ENCODE measurements at regions not wholly inside any gene's neighbourhood (a gene's known extent, or its start where the extent isn't known, plus 50 kb on each side); places are given as distances from the start of the nearest gene placed in this dataset.

DNA sequence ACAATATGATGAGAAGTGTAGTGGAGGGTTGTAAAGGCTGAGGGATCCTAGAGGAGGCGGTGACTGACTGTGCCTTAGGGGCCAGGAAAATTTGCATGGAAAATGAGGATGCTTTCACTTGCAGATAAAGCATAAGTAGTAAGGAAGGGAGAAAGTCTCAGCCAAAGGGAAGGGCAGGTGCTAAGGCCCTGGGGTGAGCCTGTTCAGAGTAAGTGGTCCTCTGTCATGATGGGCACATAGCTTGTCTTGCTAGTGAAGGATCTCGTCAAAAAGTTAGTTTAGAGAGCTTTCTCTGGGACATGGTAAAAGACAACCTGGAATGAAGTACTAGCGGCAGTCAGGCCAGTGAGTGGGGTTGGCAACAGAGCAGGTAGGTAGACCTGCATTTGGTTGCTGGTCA lies 75.4 kb upstream of the CPLX2 start:
- H4K20me1 ChIP-seq (ENCODE audit: insufficient read depth, low read length): no peaks in the 10 kb centered on the region
- H3K4me2 ChIP-seq (ENCODE audit: low read length): no peak overlapping the region
- no peak overlapping the region for H3K27ac ChIP-seq (ENCODE audit: low read depth, low read length)
- Mint-ChIP-seq H3K27ac (ENCODE audit: unreplicated experiment) (no peak overlapping the region), H3K27me3 (ENCODE audit: low read depth, unreplicated experiment) (peaks cover 43% of the 10 kb centered on the region), H3K9me3 (ENCODE audit: unreplicated experiment) (peaks cover 1% of the 10 kb centered on the region), H3K4me1 (ENCODE audit: low read depth, unreplicated experiment) (peaks cover 12% of the 10 kb centered on the region), H3K36me3 (ENCODE audit: low read depth, unreplicated experiment) (no peaks in the 10 kb centered on the region), H3K4me3 (ENCODE audit: unreplicated experiment) (peak overlapping the region; percentile 64)
- H3K79me2 ChIP-seq (ENCODE audit: insufficient read depth, low read length): no peaks in the 10 kb centered on the region
- no peak for FAIRE-seq
- TF ChIP-seq EZH2 (IDR thresholded peaks at IDR 0.05; ENCODE audit: insufficient read depth, low read length) (no peak), CTCF (IDR thresholded peaks at IDR 0.05; ENCODE audit: insufficient read depth, low read depth, low read length) (no peak)
- peaks cover 4% of the 10 kb centered on the region for H3K4me1 ChIP-seq (ENCODE audit: insufficient read depth, low read length)
- H3K9ac ChIP-seq (ENCODE audit: low read length): no peak overlapping the region
- H3K9me3 ChIP-seq (ENCODE audit: insufficient read depth, low read depth, low read length): no peaks in the 10 kb centered on the region
- H3K27me3 ChIP-seq (ENCODE audit: insufficient read depth, low read length): peaks cover 20% of the 10 kb centered on the region
- H3K36me3 ChIP-seq (ENCODE audit: insufficient read depth, low read length): no peaks in the 10 kb centered on the region
- no peak overlapping the region for H2AFZ ChIP-seq (ENCODE audit: low read depth, low read length)
- DNase-seq (ENCODE audit: low read depth): no peak
- no peak overlapping the region for H3K4me3 ChIP-seq (ENCODE audit: insufficient read depth, low read depth, low read length)

DNA sequence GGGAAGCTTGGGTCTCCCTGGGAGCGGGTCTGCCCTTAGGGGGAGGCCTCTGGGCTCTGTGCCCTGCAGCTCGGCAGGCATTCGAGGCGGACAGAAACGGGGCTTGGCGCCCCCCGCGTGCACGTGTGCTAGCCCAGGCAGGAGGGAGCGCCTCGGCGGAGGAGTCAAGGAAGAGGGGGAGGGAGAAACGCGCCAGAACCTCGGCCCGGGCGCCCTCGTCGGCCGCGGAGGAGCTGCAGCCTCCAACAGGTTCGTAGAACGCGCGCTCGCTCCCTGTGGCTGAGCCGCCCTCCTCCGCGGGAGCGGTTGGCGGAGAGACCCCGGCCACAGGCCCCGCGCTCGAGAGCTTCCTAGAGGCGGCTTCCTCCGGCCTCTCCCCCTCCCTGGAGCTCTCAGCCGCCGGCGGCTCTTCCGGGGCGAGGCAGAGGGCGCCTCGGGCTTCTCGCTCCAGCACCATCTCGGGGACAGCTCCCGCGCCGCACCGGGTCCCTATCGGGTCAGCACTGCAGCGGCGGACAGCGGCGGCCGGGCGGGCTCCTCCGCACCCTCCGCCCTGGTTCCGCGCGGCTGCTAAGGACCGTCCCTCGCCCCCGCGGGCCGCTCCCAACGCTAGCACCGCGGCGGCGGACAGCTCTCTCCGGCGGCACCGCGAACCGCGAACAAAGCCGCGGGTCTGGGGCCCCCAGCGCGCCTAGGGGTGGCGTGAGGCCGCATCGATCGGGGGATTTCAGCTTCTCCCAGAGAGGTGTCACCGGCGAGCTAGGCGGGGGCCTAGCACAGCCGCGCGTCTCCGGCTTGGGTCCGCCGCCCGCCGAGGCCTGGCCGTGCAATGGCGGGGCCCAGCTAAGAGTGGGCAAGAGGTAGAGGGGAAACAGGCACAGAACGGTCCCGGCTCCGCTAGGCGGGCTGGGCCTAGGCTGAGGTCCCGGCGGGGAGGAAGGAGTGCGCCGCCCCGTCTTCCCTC lies 74.6 kb upstream of the CPLX2 start:
- Mint-ChIP-seq H3K9me3 (ENCODE audit: unreplicated experiment) (no peaks in the 10 kb centered on the region), H3K4me3 (ENCODE audit: unreplicated experiment) (peak overlapping the region; percentile 65), H3K36me3 (ENCODE audit: low read depth, unreplicated experiment) (no peaks in the 10 kb centered on the region), H3K4me1 (ENCODE audit: low read depth, unreplicated experiment) (peaks cover 12% of the 10 kb centered on the region), H3K27ac (ENCODE audit: unreplicated experiment) (no peak overlapping the region), H3K27me3 (ENCODE audit: low read depth, unreplicated experiment) (peaks cover 45% of the 10 kb centered on the region)
- no peak for FAIRE-seq
- no peak for TF ChIP-seq CTCF (IDR thresholded peaks at IDR 0.05; ENCODE audit: insufficient read depth, low read depth, low read length)
- Histone ChIP-seq H4K20me1 (ENCODE audit: insufficient read depth, low read length) (no peaks in the 10 kb centered on the region), H3K4me2 (ENCODE audit: low read length) (peak overlapping the region; percentile 82), H3K9ac (ENCODE audit: low read length) (no peak overlapping the region), H3K4me1 (ENCODE audit: insufficient read depth, low read length) (peaks cover 4% of the 10 kb centered on the region), H2AFZ (ENCODE audit: low read depth, low read length) (peak overlapping the region; percentile 52), H3K36me3 (ENCODE audit: insufficient read depth, low read length) (no peaks in the 10 kb centered on the region), H3K27me3 (ENCODE audit: insufficient read depth, low read length) (peaks cover 20% of the 10 kb centered on the region), H3K9me3 (ENCODE audit: insufficient read depth, low read depth, low read length) (no peaks in the 10 kb centered on the region), H3K27ac (ENCODE audit: low read depth, low read length) (no peak overlapping the region), H3K79me2 (ENCODE audit: insufficient read depth, low read length) (no peaks in the 10 kb centered on the region), H3K4me3 (ENCODE audit: insufficient read depth, low read depth, low read length) (no peak overlapping the region)
- peak; percentile 64 for DNase-seq (ENCODE audit: low read depth)

DNA sequence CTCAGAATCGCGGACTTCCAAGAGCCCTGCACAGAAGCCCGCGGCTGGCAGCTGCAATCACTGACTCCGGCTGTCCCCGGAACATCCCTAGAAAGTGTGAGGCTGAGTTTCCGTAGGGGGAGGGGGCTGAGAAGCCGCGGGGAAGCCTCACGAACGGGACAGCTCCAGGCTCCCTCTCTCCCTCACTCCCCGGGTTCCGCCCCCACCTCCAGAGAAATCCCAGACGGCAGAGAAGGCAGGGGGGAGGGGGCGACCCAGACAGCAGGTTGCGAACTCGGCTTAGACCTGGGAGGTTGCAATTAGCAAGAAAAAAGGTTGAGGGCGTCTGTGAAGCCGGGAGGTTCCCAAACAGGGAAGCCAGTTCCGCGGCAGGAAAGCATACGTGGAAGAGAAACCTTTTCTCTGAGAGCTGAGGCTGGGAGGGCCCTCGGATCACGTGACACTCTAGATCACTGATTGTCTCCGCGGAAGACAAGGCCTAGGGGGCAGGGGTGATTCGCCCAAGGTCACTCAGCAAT lies 73.8 kb upstream of the CPLX2 start:
- no peak for FAIRE-seq
- H3K4me3 Mint-ChIP-seq (ENCODE audit: unreplicated experiment): peak overlapping the region; percentile 78

More for the DNA sequence above, 73.8 kb upstream of the CPLX2 start:
- H3K36me3 Mint-ChIP-seq (ENCODE audit: low read depth, unreplicated experiment): no peaks in the 10 kb centered on the region
- Histone ChIP-seq H2AFZ (ENCODE audit: low read depth, low read length) (no peak overlapping the region), H3K4me3 (ENCODE audit: insufficient read depth, low read depth, low read length) (no peak overlapping the region), H3K9ac (ENCODE audit: low read length) (no peak overlapping the region), H3K4me2 (ENCODE audit: low read length) (peak overlapping the region; percentile 82), H3K4me1 (ENCODE audit: insufficient read depth, low read length) (peaks cover 4% of the 10 kb centered on the region), H3K9me3 (ENCODE audit: insufficient read depth, low read depth, low read length) (no peaks in the 10 kb centered on the region), H3K79me2 (ENCODE audit: insufficient read depth, low read length) (no peaks in the 10 kb centered on the region), H3K27ac (ENCODE audit: low read depth, low read length) (no peak overlapping the region), H4K20me1 (ENCODE audit: insufficient read depth, low read length) (no peaks in the 10 kb centered on the region), H3K36me3 (ENCODE audit: insufficient read depth, low read length) (no peaks in the 10 kb centered on the region), H3K27me3 (ENCODE audit: insufficient read depth, low read length) (peaks cover 20% of the 10 kb centered on the region)
- H3K27me3 Mint-ChIP-seq (ENCODE audit: low read depth, unreplicated experiment): peaks cover 43% of the 10 kb centered on the region
- H3K27ac Mint-ChIP-seq (ENCODE audit: unreplicated experiment): peak overlapping the region; percentile 68
- peaks cover 12% of the 10 kb centered on the region for H3K4me1 Mint-ChIP-seq (ENCODE audit: low read depth, unreplicated experiment)
- no peak for DNase-seq (ENCODE audit: low read depth)
- no peaks in the 10 kb centered on the region for H3K9me3 Mint-ChIP-seq (ENCODE audit: unreplicated experiment)
- TF ChIP-seq EZH2 (IDR thresholded peaks at IDR 0.05; ENCODE audit: insufficient read depth, low read length) (no peak), CTCF (IDR thresholded peaks at IDR 0.05; ENCODE audit: insufficient read depth, low read depth, low read length) (no peak)

Data from astrocyte (in vitro differentiated cells and primary cell).